Body of pancreas (tissue), 4 donors: ENCODE measurements at regions not wholly inside any gene's neighbourhood (a gene's known extent, or its start where the extent isn't known, plus 50 kb on each side); places are given as distances from the start of the nearest gene placed in this dataset.

Experiments
- POLR2A ChIP-seq, 3 donors: fragments of 450-650 bp; IDR thresholded peaks; one replicate each; pipeline ENCODE4 v1.6.1; 2016; ENCODE audit warnings: antibody characterized with exemption in 3 of 3, mild to moderate bottlenecking in 2 of 3
- TF ChIP-seq, protein P1 (sequence below), 7 experiments: fragments of 450-650 bp in 4 of 7; fragments of 200-600 bp in 3 of 7; sonication (generic) in 3 of 7; IDR thresholded peaks; one replicate each; pipeline ENCODE4 v1.5.1; 2016 to 2019; ENCODE audit warnings: antibody characterized with exemption in 7 of 7

DNA sequence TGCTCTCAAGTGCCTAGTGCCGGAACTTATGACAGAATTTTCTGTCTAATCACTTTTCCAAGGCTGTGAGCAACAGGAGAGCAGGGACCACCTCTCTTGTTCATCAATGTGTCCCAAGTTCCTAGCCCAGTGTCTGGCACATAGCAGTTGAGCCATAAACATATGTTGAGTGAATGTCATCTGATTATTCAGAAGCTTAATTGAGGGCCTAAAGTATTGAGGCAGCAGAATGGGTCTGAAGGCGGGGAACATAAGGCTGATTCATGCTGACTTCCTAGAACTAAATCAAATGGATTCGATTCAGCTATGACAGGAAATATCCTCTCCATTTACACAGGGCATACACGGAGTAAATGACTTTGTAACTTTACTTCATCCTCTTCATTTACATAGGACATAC, 438.0 kb upstream of the ZFHX3 start:
- TF ChIP-seq, protein P1, sequence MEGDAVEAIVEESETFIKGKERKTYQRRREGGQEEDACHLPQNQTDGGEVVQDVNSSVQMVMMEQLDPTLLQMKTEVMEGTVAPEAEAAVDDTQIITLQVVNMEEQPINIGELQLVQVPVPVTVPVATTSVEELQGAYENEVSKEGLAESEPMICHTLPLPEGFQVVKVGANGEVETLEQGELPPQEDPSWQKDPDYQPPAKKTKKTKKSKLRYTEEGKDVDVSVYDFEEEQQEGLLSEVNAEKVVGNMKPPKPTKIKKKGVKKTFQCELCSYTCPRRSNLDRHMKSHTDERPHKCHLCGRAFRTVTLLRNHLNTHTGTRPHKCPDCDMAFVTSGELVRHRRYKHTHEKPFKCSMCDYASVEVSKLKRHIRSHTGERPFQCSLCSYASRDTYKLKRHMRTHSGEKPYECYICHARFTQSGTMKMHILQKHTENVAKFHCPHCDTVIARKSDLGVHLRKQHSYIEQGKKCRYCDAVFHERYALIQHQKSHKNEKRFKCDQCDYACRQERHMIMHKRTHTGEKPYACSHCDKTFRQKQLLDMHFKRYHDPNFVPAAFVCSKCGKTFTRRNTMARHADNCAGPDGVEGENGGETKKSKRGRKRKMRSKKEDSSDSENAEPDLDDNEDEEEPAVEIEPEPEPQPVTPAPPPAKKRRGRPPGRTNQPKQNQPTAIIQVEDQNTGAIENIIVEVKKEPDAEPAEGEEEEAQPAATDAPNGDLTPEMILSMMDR (IDR thresholded peaks at IDR 0.05), result no peak
- no peak for TF ChIP-seq POLR2A (IDR thresholded peaks at IDR 0.05)
